DMS153 treated with DMSO at 0.1 percent for 48 hours (cell line): ENCODE measurements at regions not wholly inside any gene's neighbourhood (a gene's known extent, or its start where the extent isn't known, plus 50 kb on each side); places are given as distances from the start of the nearest gene placed in this dataset.

Experiments used
- DNase-seq: peaks from one replicate; lab custom pipeline; 2025; ENCODE audit not compliant: unreplicated experiment; lab: John Stamatoyannopoulos, UW

DNA sequence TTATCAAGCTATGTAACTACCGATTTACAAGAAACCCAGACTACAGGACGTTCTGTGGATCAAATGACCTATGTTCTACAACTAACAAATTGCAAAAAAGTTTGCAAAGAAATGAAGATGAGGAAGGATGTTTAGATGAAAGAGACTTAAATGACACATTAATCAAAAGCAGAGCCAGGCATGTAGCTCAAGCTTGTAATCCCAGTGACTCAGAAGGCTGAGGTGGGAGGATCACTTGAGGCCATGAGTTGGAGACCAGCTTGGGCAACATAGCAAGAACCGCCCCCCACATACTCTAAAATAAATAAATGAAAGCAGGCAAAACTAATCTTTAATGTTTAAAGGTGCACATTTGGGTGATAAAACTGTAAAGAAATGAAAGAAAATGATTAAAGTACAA lies 331.9 kb downstream of the BTG1 start:
- DNase-seq = no peak

DNA sequence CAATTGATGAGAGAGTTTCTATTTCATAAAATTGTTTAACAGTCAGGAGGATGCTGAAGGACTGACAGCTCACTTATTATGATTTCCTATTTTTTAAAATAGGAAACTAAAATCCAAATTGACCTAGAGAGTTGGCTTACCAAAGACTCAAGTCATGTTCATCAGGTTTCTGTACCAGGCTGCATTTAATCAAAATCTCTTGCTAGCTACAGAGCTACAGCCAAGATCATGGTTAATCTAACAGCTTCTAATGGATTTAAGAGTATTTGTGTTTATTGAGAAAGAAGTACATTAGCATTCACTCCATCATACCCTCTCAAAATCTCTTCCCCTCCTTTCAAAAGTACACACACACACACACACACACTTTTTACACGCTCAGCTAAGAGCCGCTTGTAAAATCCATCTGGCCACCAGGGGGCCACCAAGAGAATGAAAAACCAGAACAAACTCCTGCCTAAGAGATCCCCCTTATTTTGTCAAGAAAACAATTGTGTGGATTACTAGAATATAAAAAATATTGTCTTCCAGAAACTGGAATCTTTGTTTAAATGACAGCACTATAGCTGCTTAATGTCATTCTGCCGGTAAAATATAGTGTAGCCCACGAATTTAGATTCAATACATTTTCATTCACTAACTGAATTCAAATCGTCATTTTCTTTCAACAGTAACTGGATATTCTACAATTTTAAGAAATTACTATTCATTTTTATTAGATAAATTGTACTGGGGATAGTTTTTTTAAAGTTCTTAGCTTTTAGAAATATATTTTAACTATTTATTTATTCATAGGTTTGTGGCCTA lies 334.0 kb downstream of the BTG1 start:
- DNase-seq = no peak

DNA sequence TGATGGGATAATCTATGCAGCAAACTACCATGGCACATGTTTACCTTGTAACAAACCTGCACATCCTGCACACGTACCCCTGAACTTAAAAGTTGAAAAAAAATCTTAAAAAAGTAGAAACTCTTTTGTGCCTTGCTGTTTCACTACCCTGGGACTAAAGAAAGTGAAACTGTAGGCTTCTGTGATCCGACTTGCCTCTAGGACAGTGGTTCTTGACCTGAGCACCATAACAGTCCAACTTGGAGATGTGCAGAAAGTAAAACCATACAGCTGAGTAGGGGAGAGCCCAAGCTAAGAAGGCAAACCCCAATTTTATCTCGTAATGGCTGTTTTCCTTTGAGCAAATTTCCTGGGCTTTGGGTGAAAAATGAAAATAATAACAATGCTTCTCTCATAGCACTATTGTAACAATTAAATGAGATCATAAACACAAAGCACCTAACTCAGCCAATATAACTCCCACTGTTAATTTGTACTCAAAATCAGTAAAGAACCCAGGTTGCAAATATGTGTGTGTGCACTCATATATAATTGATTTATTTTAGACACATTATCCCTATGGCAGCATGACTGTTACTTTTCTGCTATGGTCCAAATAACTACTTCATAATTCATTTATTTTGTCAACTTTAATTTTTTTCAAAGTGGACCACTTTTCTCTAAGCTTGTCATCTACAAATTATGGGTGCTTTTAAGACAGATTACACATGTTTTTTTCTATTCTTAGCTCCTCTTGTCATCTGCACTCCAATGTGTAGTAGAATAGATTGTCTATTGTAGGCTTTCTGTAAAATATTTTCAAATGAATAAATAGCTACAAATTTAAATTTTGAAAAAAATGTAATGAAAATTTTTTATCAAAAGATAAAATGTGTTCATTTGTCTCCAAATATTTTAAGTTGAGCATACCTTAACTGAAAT lies 334.9 kb downstream of the BTG1 start:
- DNase-seq = no peak

DNA sequence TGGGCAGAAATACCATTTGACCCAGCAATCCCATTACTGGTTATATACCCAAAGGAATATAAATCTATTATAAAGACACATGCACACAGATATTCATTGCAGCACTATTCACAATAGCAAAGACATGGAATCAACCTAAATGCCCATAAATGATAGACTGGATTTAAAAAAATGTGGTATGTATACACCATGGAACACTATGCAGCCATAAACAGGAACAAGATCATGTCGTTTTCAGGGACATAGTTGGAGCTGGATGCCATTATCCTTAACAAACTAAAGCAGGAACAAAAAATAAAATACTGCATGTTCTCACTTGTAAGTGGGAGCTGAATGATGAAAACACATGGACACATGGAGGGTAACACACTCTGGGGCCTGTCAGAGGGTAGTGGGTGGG lies 335.6 kb downstream of the BTG1 start:
- DNase-seq = no peak

DNA sequence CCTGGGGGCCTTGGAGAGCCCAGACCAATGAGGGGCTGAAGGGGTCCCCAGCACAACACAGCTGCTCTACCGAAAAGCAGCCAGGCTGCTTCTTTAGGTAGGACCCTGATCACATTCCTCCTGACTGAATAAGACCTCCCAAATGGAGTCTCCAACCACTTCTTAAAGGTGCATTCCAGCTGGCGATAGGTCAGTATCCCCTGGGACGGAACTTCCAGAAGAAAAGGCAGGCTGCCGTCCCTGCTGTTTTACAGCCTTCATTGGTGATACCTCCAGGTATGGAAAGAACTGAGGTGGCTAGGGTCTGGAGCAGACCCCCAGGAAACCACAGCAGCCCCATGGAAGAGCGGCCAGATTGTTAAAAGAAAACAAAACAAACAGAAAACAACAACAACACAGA lies 340.6 kb downstream of the BTG1 start:
- DNase-seq = no peak

DNA sequence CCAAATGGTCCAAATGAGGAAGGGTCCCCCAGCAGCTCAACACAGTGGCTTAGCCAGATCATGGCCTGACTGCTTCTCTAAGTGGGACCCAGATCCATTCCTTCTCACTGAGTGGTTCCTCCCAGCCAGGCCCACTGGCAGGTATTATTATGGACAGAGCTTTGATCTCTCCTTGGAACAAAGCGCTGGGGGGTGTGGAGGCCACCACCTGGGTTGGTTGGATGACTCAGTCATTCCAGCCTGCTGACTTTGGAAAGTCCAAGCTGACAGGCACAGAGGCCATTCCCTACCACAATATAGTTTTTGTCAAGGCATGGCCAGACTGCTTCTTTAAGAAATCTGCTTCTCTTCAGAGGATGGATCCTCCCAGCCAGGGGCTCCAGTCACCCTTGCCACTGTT lies 341.1 kb downstream of the BTG1 start:
- no peak for DNase-seq

DNA sequence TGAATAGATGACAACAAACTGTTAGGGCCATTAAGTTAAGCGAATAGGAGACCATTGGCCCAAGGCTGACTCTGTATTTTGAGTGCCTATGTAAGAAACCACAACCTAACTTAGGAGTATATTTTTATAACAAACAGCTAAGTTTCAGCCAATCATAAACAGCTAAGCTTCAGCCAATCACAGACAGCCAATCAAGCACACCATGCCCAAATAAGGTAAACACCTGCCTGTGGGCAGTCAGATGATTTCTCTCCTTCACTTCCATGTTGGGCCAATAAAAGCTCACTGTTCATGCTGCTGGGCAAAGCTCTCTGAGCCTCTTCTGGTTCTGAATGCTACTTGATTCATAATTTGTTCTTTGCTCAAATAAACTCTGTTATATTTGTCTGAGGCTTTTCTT lies 344.6 kb downstream of the BTG1 start:
- no peak for DNase-seq

DNA sequence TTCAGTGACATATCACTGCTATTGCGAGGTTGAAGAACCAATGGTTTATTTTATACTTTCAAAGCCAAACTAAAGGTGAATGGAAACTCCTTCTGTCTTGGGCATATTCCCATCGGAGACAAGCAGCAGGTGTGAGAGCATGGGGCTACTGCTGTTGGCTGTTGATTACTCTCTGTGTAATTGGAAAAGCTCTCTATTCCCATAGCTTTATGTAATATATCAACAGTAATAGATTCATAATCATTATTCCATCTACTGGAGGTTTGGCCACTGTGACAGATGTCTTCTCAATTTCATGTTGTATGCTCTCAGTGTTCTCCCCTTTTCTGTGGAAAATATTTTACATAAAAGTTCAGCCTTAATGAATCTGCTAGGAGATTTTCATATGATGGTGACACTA lies 352.0 kb downstream of the BTG1 start:
- DNase-seq = no peak

DNA sequence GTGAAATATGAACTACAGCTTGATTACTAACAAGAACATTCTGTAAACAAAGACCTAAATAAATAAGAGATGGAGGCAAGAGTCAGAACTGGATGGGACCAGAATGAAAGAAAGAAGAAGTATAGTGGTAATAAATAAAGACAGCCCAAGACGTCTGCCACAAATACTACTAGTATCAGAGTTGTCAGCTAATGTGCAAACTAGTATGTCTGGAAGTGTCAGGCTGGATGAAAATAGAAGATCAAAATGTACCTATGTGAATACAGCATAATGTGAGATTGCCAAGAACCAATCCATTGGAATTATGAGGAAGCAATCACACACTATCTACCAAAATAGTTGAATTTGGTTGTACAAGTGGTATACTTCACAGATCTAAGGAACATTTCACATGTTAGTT lies 353.0 kb downstream of the BTG1 start:
- no peak for DNase-seq

DNA sequence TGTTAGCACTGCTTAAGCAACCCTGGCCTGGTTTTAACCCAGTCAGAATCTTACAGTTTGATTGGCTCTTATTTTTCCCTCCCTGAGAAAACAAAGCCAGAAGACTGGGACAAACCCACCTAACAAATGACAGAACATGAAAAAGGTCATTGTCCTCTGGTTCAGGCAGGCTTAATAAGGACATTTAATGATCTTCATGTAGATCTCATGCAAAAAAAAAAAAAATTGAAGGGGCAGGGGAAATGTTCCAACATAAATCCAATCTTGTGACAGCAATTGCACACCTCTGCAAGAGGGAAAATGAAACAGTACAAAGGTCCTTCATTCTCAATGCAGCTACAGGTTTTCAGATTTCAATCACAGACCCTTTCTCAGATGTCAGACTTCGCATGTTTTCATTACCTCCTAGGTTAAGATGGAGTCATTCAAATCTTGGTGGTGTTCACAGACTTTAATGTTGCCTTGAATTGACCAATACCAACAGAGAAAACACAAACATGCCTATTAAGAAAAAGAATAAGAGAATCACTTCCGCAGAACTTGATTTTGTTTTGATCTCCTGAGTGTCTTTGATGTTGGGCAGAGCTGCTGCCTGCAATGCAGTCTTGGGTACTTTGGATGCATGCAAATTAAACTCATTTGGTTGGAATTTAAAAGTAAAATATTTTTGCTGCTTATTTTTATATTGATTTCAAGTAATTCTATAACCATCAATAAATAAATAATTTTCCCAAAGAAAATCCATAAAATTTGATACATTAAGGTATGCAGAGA lies 359.0 kb downstream of the BTG1 start:
- DNase-seq = no peak

DNA sequence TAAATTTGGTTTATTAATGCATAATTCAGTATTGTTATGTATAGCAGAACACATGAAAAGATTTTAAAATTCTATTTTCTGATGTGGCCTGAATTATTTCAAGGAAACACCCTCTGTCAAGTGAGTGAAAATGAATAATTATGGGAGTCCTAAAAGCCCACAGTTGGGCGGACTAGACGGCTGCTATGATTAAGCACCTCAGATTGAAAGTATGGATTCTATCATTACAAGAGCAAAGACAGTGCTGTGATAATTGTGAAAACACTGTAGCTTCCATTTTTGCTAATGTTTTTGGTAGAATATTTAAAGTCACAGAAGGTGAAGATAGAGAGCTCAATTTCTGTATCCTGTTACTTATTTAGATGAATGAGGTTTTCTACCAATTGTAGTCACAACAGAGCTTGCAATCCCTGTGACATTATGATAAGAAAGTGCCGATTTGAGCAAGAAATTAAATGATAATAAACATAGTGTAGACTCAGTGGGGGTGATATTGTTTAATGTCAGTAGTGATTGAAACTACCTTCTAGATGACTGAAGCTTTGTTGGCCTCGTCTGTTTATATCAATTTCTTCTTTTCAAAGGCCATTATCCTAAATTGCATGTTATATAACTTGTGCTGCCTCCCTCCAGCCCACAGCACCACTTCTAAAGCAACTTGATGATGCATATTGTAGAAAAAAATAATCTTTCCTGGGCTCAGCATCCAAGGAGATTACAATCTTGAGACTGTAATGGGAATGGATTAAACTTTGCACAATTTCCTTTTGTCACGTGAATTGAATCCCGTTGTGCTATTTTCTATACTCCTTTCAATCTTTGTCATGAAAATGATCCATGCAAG lies 359.8 kb downstream of the BTG1 start:
- DNase-seq = no peak

DNA sequence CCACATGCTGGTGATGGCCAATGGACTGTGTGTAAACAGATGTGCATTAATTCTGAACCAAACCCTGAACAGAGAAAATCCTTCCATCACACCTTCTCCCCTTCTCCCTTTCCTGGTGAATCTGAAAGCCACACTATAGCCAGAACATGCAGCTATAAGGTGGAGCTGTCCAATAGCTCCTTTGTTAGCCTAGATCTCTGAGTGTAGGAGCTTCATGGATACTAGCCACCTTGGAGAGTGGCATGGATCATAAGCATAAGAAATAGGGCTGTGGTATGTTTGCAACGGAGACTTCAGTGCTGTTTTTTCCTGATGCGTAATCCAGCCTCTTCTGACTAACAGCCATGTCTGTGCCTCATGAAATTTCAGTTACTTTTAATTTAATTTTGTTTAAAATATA lies 364.5 kb downstream of the BTG1 start:
- no peak for DNase-seq

DNA sequence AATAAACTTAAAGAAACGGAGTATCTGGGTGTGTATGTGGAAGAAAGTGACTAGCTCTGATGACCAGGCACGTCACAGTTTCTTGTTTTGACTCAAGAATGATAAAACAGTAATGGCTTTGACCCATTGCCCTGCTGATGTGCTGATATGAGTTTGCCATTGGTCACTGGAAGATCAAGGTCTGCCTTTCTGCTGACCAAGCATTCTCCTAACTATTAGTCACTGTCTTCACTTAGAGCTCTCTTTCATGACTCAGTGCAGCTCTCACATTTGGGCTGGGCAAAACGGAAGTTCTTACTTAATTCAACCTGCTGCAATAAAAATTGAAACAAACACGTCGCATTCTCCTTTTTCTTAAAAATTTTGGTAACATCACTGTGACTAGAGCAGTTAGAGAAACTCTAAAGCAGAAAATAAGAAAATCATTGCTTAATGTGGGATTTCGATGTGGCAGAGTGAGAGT lies 366.7 kb downstream of the BTG1 start:
- no peak for DNase-seq

DNA sequence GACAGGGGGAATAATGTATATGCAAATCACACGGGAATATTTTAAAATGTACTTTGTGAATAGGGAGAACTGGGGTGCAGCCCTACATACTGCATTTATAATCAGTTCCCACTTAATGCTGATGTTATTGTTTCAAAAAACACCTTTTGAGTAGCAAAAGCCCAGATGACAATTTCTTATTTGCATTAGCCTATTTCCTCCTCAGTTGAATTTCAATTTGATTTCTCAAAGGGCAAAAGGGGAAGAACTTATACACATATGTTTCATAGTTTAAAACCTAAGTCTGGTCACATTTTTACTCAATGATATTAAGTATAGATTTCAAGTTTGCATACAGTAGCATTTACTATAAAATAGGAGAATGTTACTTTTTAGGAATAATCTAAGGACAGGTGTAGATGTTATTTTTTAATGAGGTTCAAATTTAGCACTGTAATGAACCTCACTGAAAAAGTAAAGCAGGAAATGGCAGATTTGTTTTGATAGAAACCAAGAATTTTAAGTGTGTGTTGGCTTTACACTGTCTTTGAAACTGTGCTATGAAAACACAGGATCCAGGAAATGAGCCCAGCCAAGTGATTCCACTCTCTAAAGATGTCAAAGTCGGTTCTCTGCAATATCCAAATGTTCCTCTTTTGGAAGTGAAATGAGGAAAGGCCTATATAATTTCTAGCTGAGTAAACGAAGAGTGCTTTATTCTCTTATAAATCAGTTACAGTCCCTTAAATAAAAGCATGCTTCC lies 367.4 kb downstream of the BTG1 start:
- peak; percentile 13 for DNase-seq

DNA sequence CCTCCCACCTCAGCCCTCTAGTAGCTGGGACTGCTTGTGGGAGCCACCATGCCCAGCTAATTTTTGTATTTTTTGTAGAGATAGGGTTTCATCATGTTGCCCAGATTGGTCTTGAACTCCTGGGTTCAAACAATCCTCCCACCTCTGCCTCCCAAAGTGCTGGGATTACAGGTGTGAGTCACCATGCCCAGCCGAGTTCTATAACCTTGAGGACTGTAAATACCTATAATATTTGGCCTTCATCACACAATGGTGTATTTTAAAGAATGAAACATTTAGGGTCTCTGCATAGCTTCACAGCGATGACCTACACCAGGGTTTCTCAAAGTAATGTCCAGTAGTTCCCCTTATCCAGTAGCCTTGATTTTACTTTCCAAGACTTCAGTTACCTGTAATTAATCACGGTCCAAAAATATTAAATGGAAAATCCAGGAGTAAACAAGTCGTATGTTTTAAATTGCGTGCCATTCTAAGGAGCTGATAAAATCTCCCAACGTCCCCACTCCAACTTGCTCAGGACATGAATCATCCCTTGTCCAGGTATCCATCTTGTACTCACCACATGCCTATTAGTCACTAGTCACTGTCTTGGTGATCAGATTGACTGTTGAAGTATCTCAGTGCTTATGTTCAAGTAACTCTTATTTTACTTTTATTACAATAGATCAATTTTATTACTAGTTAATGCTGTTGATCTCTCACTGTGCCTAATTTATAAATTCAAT lies 368.2 kb downstream of the BTG1 start:
- DNase-seq = no peak

DNA sequence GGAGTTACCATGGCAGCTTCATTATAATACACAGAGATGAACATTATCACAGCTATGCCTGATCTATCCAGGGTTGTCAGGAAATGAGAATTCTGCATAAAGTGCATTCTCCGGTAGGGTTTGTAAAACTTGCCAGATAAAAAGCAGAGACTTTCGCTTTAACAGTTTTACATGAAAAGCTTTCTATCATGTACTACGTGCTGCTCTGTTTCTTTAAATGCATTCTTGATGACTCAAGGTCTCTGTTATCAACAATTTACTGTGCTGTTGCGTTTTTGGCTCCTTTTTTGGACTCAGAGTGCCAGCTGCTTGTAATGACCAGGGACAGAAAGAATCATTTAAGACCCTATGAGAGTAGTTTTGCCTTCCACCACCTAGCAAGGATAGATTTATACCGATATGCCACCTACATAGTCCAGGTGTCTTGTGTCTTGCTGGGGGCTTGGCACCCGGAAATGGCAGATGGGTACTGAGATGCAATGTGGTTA lies 371.2 kb downstream of the BTG1 start:
- no peak for DNase-seq

DNA sequence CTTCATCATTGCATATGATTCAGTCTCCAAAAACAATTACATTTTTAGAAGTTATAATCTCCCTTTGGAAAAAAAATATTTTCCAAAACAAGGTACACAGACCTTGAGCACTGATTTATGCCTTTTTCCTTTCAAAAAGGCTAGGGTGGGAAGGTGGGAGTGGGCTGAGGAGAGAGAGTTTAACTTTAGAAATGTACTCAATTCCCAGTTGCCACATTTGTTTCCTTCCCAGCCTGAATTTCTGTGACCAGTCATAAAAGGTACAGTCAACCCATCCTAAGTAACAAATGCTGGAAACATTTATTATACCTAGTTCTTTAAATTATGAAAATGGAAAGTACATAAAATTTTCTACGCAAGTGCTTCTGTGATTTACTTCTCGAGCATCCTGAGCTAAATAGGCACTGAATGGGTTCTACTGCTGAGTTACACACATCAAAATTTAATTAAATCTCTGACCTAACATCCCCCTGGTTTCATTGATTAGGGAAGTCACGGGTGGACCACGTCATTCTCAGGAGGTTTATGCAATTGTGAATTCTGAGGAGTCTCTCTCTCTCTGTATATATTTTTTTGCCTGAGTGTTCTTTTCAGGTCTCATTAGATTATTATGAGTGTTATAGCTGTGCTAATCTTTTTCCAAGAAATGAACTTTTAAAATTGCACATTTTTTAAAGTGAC lies 371.8 kb downstream of the BTG1 start:
- no peak for DNase-seq

DNA sequence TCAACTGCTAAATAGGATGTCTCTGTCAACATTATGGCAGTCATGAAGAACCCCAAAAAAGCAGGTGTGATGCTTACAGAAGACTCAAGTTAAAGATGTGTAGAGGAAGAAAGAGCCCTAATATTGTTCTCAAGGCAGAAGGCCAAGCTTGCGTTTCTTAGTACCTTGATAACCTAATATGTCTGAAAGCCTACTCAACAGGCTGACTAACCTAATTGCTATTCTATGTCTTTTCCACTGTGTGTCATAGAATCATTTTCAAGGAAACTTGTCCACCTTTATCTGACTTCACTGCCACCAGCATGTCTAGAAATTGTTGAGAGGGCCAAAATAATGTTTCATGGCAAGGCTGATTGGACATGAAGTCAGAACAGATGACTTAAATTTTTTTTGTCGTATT lies 373.2 kb downstream of the BTG1 start:
- no peak for DNase-seq
